Fibroblast of lung (primary cell): ENCODE measurements at regions not wholly inside any gene's neighbourhood (a gene's known extent, or its start where the extent isn't known, plus 50 kb on each side); places are given as distances from the start of the nearest gene placed in this dataset.

Experiments
- DNase-seq, 2 donors: peaks; one replicate each; pipeline versions ENCODE4 v3.0.0 to v3.0.0-alpha.2; 2010; ENCODE audit warnings: low read depth in 2 of 2
- H2AFZ ChIP-seq: 2 replicates; pipeline ENCODE4 v1.5.1; 2012; ENCODE audit warnings: low read length, control low read depth, inconsistent platforms
- H3K27ac ChIP-seq: 2 replicates; pipeline ENCODE4 v1.5.1; 2011; ENCODE audit warnings: low read length, control low read depth; ENCODE audit not compliant: insufficient read depth
- H3K27me3 ChIP-seq: 2 replicates; pipeline ENCODE4 v1.5.1; 2011; ENCODE audit warnings: mild to moderate bottlenecking, low read length; ENCODE audit not compliant: control insufficient read depth, insufficient read depth
- H3K36me3 ChIP-seq: 2 replicates; pipeline ENCODE4 v1.5.1; 2011; ENCODE audit warnings: low read length; ENCODE audit not compliant: control insufficient read depth, insufficient read depth
- H3K4me1 ChIP-seq: 2 replicates; pipeline ENCODE4 v1.5.1; 2011; ENCODE audit warnings: low read length; ENCODE audit not compliant: control insufficient read depth, insufficient read depth; ENCODE audit errors: extremely low read depth
- H3K4me2 ChIP-seq: 2 replicates; pipeline ENCODE4 v1.5.1; 2011; ENCODE audit warnings: low read length, control low read depth; ENCODE audit not compliant: insufficient read depth; ENCODE audit errors: extremely low read depth
- H3K4me3 ChIP-seq, 4 experiments: fragments of 200-600 bp in 1 of 4; sonication (generic) in 1 of 4; replicated peaks in 1 of 4; 2 replicates each; pipeline ENCODE4 v1.5.1; 2011 to 2016; ENCODE audit warnings: low read length in 4 of 4, low read depth in 3 of 4, mild to moderate bottlenecking in 3 of 4, control low read depth in 2 of 4, inconsistent platforms in 1 of 4, mixed read lengths in 1 of 4; ENCODE audit not compliant: insufficient read depth in 1 of 4; ENCODE audit errors: control extremely low read depth in 1 of 4
- H3K79me2 ChIP-seq: 2 replicates; pipeline ENCODE4 v1.5.1; 2012; ENCODE audit warnings: mild to moderate bottlenecking, low read length, inconsistent platforms; ENCODE audit not compliant: control insufficient read depth, insufficient read depth
- H3K9ac ChIP-seq: 2 replicates; pipeline ENCODE4 v1.5.1; 2011; ENCODE audit warnings: mild to moderate bottlenecking, low read length, control low read depth; ENCODE audit not compliant: insufficient read depth
- H3K9me3 ChIP-seq: 2 replicates; pipeline ENCODE4 v1.5.1; 2012; ENCODE audit warnings: low read depth, low read length; ENCODE audit not compliant: control insufficient read depth, insufficient read depth
- H4K20me1 ChIP-seq: 2 replicates; pipeline ENCODE4 v1.5.1; 2011; ENCODE audit warnings: low read length; ENCODE audit not compliant: control insufficient read depth, insufficient read depth; ENCODE audit errors: extremely low read depth
- CTCF ChIP-seq, 2 donors: IDR thresholded peaks in 1 of 2; conservative IDR thresholded peaks in 1 of 2; 1 replicate in 1 of 2; 2 replicates in 1 of 2; pipeline ENCODE4 v1.5.1; 2011 to 2012; ENCODE audit warnings: low read length in 2 of 2, control low read depth in 1 of 2, inconsistent platforms in 1 of 2, low read depth in 1 of 2, mild to moderate bottlenecking in 1 of 2
- EZH2 ChIP-seq: IDR thresholded peaks from 2 replicates; pipeline ENCODE4 v1.5.1; 2012; ENCODE audit warnings: low read length, control low read depth, mild to moderate bottlenecking; ENCODE audit errors: missing control alignments

GRCh38 chr4:77481856-77482255 is 123.8 kb upstream of the CXCL13 start:
- Histone ChIP-seq H3K4me3 (no peak overlapping the region), H3K27me3 (no peaks in the 10 kb centered on the region), H3K4me1 (no peaks in the 10 kb centered on the region), H3K36me3 (no peaks in the 10 kb centered on the region), H4K20me1 (no peaks in the 10 kb centered on the region), H3K9me3 (no peaks in the 10 kb centered on the region), H3K4me2 (no peak overlapping the region), H3K27ac (no peak overlapping the region), H2AFZ (no peak overlapping the region), H3K9ac (no peak overlapping the region), H3K79me2 (no peaks in the 10 kb centered on the region)
- DNase-seq = peak; percentile 4 to 20
- TF ChIP-seq CTCF (conservative IDR thresholded peaks at IDR 0.05 in 1 of 2, IDR thresholded peaks at IDR 0.05 in 1 of 2; ENCODE audit: low read depth in 1 of 2, low read length in 2 of 2) (no peak), EZH2 (no peak)

- no peak overlapping the region for H3K9ac ChIP-seq
- no peaks in the 10 kb centered on the region for H3K79me2 ChIP-seq
- no peaks in the 10 kb centered on the region for H3K36me3 ChIP-seq
- no peaks in the 10 kb centered on the region for H3K9me3 ChIP-seq
- no peak overlapping the region for H3K27ac ChIP-seq
- no peak overlapping the region for H3K4me2 ChIP-seq
- no peaks in the 10 kb centered on the region for H3K27me3 ChIP-seq
- no peaks in the 10 kb centered on the region for H4K20me1 ChIP-seq
- TF ChIP-seq EZH2 (no peak), CTCF (conservative IDR thresholded peaks at IDR 0.05 in 1 of 2, IDR thresholded peaks at IDR 0.05 in 1 of 2; ENCODE audit: low read depth in 1 of 2, low read length in 2 of 2) (no peak)
- no peak overlapping the region for H2AFZ ChIP-seq
- H3K4me1 ChIP-seq = no peaks in the 10 kb centered on the region
- H3K4me3 ChIP-seq = no peak overlapping the region
- no peak for DNase-seq
These were observed 116.7 kb upstream of the CXCL13 start for GRCh38 chr4:77488882-77489281.

GRCh38 chr4:77493120-77493752 is 112.4 kb upstream of the CXCL13 start:
- Histone ChIP-seq H2AFZ (no peak overlapping the region), H4K20me1 (no peaks in the 10 kb centered on the region), H3K9me3 (no peaks in the 10 kb centered on the region), H3K36me3 (no peaks in the 10 kb centered on the region), H3K27me3 (no peaks in the 10 kb centered on the region), H3K4me1 (no peaks in the 10 kb centered on the region), H3K4me2 (no peak overlapping the region), H3K9ac (no peak overlapping the region), H3K4me3 (no peak overlapping the region), H3K79me2 (no peaks in the 10 kb centered on the region), H3K27ac (no peak overlapping the region)
- no peak for DNase-seq
- TF ChIP-seq EZH2 (no peak), CTCF (conservative IDR thresholded peaks at IDR 0.05 in 1 of 2, IDR thresholded peaks at IDR 0.05 in 1 of 2; ENCODE audit: low read depth in 1 of 2, low read length in 2 of 2) (no peak)
